HG03575 (cell line): ENCODE measurements at regions not wholly inside any gene's neighbourhood (a gene's known extent, or its start where the extent isn't known, plus 50 kb on each side); places are given as distances from the start of the nearest gene placed in this dataset.
"Not testable (repeated sequence)": the region's sequence is repeated elsewhere in the genome, so short reads cannot be mapped to it uniquely, and the experiment has no call there.

Source experiments
- ATAC-seq: cut with Tn5 transposase; IDR thresholded peaks from one replicate; pipeline ENCODE4 v1.9.1; 2021; ENCODE audit not compliant: unreplicated experiment, insufficient number of reproducible peaks, low FRiP score; ENCODE audit errors: extremely low read depth

DNA sequence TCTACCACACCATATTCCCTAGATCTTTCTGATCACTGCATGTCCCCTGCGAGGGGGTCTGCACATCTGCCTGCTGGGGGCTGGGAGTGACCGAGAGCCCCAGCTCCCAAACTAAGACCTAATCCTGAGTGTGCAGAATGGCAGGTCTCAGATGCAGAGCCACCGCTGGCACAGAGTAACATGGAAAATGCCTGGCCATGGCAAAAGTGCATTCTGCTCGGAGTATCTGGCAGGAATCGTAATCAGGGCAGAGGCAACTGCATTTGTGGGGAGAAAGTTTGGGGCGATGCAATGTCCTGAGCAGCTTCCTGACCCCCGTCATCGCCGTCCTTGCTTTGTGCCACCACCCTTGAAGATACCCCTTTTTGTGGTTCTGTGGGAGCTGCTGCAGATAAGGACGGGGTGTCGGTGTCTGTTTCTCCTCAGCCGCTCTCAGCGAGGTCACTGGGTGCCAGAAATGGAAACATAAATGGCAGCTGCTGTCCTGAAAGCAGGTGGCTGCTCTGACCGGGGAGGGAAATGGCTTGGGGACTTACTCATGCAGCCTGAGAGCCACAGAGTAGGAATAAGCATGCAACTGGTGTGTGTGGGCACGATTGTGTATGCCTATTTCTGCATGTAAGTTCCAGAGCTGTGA lies 157.9 kb downstream of the LY86 start:
- no peak for ATAC-seq

DNA sequence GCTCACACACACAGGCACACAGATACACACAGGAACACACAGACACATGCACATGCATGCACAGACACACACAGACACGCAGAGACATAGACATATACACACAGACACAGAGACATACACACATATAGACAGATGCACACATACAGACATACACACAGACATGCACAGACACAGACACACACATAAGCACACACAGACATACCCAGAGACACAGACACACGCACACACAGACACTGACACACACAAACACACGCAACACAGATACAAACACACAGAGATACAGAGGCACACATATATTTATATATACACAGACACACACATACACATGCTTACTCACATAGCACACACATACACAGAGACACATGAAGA lies 158.4 kb downstream of the LY86 start:
- ATAC-seq, result no peak

DNA sequence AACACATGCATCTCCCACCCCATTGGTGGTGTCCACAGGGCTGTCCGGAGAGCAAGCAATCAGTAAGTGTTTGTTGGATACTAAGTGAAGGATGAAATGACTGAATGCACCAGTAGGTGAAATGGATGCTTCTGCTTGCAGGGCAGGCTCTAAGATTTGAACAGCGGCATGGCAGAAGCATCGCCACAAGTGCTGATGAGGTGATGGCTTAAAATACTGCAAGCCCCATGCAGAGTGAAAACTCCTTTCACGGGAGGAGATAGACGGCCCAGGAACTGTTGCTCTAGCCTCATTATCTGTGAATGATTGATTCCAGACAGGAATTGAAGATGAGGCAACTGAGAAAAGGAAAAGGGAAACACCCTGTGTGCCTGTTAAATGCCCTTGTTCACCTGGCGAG lies 158.9 kb downstream of the LY86 start:
- ATAC-seq, result no peak

DNA sequence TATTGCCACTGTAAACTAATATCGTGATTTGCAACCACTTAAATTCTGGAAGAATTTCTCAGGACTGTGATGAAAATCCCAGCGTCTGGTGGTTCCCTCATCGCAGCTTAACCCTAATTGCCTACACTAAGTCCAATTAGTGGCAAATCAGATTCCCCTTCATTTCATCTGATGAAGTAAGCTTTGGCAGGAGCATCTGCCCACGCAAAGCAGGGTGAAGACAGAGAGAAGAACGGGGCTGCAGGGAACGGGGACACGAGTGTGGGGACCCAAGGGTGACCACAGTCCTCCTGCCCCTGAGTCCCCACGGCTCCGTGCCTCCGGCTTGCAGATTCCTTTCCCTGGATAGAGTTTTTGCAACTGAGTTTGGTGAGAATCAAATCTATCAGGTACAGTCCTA lies 159.5 kb downstream of the LY86 start:
- ATAC-seq, result no peak

DNA sequence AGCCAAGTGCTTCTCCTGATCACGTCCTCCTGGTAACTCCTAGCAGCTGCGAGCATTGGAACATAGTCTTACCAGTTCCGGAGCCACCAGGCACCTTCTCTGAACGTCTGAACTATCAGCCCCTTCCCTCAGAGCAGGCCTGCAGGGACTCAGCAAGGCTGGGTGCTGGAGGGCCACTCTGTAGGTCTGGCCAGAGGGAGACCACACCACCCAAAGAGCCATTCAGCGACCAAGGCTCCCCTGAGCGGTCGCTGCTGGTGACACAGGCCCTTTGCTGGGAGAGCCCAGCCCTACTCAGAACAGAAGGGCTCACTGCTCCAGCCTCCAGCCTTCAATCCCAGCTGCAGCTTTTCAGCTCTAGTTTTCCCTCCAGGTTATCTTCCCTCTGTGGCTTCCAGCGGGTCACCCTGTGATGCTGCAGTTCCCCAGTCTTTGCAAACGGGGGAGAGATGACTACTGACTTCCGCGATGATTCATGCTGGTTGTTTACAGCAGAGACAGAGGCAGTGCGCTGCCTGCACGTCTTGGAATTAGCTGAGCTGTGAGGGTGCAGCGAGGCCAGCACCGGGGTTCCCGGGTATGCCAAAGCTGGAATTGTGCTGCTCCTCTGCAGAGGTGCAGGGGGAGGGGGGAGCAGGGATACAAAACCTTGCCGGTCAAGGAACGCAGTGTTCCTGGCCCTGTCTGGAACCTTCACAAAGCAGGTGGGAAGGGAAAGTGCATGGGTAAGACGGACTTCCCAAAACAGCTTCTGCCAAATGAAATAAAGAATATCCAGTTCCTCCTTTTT lies 161.4 kb downstream of the LY86 start:
- no peak for ATAC-seq

DNA sequence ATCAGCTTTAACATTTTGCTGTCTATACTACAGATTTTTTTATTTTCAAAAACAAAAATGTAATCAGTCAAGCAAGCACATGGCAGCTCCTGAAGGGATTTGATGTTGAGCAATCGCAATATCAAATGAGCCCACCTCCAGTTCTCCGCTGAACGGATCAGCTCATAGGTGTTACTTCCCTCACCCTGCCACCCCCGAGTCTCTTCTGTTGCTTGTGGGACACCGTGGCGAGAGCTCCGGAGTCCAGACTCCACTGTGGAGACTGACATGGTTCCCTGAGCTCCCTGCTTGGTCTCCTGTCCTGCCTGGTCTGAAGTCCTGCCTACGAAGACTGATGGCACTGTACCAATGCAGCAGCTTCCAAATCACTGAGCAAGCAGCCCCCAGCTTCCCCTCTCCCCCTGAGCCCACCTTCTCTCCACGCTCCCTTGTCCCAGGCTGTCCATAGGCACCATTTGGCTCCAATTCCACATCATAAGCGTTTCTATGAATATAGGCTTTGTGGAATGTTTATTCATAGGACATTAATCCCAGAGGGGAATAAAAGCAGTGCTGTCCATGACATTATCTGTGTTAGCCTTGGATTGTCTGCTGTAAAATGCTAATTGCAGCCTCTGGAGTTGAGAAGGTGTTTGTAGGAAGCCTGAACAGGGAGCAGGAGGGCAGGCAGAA lies 162.2 kb downstream of the LY86 start:
- no peak for ATAC-seq

DNA sequence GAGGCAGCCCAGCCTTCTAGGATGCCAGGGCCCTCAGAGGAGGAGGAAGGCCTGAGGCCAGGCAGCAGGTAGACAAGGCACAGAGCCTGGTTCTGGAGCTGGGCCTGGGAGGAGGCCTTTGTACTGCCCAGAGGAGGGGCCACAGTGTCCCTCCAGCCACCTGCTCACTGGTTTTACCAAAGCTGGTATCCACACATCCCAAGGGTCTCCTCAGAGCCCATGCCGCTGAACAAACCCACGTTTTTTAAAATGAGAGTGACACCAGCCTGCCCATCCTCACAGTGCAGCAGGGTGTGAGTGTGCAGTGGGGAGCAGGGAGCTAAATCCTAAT lies 162.7 kb downstream of the LY86 start:
- no peak for ATAC-seq

DNA sequence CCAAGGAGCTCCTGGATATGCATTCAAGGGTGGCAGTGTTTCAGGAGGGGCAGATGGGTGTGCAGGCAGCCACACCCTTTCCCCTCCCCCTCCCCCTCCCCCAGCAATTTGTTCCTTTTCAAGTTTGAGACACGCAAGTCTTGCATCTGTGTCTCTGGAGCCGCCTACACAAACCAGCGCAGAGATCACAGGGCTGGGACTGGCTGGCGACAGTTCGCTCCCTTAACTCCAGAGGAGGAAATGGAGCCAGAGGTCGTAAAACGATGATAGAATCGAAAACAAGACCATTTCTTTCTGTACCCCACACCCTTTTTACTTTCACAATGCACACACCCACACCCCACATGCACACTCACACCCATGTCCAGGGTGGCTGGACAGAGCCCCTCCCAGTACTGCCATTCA lies 163.1 kb downstream of the LY86 start:
- ATAC-seq, result no peak

DNA sequence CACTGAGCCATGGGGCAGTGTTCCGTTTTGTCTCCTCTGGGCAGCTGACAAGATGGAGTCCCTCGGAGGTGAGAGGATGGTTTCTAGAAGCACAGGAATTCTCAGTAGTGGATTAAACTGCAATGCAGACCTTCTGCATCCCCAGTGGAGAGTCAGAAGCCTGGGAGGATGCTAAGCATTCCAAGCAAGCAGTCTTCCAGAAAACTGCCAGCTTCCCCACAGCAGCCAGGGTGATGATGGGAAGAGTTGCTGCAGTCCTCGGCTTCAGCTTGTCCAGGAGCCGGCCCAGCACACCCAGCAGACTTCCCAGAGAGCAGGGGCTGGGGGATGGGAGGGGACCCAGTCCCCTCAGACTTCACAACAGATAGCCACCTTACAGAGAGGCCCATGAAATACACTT lies 163.6 kb downstream of the LY86 start:
- ATAC-seq, result no peak

DNA sequence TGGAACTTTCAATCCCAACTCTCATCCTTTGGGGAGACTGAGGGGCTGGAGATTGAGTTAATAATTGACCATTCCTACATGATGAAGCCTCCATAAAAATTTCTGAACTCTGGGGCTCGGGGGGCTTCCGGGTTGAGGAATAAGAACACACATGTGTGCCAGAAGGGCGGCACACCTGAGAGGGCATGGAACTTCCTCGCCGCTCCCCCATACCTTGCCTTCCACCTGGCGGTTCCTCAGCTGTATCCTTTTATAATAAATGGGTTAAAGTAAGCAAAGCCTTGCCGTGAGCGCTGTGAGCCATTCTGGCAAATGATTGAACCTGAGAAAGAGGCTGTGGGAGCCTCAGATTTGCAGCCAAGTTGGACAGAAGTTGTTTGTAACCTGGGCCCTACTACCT lies 164.8 kb downstream of the LY86 start:
- ATAC-seq, result no peak

DNA sequence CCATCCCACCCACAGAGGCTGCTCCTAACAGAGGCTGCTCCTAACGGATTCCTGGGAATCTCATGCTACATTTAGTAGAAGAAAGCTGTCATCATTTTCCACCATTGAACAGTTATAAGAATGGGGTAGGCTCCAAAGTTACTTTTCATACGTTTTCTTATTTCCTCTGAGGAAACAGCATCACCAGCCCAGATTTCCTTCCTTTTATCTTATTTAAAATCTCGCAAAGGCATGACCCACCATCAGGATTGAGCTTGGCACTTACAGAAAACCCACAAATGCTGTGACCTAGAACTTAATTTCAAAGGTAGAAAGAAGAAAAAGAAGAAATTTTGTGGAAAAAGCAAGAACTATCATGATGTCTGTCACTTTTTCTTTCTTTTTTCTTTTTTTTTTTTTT lies 168.0 kb downstream of the LY86 start:
- no peak for ATAC-seq

DNA sequence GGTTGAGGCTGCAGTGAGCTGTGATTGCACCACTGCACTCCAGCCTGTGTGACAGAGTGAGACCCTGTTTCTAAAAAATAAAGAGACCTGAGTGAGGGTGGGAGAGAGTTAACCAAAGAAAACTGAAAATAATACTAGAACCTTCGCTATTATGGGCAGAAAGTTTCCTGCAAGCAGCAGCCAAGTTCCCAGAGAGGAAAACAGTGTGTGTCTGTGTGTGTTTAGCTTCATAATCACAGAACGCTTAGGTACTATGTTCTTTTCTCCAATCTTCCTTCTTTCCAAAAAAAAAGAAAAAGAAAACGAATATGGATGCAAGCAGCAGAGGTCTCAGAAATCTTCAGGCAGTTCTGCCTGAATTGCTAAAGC lies 170.0 kb downstream of the LY86 start:
- ATAC-seq, result no peak

DNA sequence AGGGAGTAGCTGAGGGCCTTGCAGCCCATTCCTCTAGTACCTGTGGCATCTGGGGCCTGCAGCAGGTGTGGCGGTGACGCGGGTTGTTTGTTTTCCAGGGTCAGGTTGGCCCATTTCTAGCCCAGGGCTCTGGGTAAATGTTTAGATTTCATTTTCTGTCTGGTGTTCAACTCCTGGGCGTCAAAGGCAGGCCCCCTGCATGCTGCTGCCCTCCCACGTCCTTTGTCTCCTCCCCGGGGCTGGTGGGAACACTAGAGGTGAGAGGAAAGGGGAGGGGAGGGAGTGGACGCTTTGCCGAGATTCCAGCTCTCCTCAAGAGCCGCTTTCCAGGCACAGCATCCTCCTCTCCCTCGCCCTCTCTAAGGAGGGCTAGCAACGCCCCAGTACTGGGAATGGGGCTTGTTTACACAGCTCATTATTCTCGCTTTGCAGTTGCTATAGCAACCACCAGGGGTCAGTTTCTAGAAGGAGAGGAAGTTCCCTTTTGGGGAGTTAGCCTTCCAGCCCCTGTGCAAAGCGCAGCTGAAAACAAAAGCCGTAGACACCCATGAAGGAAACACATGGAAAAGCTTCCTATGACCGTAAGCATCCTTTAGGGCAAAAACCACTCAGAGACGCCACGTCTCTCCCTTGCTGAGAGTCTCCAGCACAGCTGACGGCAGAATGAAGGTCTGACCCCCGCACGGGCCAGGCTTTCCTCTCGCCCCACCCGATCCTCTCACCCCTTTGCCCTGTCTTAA lies 170.6 kb downstream of the LY86 start:
- ATAC-seq, result no peak

DNA sequence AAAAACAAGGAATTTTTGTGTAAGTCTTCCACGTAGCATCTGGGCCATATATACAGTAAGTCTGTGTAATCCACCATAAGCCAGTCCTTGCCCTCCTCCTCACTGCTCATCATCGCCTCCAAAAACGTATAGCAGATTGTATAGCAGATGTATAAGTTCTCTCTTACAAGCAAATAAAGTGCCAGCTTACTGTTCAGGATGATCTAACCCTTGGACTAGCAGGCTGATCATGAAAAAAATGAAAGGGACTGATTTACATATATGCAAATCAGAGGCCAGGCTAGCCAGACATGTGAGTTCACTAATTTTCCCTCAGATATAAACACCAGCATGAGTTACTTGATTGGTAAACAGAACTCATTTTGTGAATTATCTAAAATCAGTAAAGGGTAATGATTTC lies 171.5 kb downstream of the LY86 start:
- no peak for ATAC-seq

DNA sequence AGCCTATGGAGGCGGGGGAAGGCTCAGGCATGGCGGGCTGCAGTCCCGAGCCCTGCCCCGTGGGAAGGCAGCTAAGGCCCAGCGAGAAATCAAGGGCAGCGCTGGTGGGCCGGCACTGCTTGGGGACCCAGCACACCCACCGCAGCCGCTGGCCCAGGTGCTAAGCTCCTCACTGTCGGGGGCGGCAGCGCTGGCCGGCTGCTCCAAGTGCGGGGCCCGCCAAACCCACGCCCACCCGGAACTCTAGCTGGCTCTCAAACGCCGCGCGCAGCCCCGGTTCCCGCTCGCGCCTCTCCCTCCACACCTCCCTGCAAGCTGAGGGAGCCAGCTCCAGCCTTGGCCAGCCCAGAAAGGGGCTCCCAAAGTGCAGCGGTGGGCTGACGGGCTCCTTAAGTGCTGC lies 174.0 kb downstream of the LY86 start:
- ATAC-seq, result not testable (repeated sequence)

DNA sequence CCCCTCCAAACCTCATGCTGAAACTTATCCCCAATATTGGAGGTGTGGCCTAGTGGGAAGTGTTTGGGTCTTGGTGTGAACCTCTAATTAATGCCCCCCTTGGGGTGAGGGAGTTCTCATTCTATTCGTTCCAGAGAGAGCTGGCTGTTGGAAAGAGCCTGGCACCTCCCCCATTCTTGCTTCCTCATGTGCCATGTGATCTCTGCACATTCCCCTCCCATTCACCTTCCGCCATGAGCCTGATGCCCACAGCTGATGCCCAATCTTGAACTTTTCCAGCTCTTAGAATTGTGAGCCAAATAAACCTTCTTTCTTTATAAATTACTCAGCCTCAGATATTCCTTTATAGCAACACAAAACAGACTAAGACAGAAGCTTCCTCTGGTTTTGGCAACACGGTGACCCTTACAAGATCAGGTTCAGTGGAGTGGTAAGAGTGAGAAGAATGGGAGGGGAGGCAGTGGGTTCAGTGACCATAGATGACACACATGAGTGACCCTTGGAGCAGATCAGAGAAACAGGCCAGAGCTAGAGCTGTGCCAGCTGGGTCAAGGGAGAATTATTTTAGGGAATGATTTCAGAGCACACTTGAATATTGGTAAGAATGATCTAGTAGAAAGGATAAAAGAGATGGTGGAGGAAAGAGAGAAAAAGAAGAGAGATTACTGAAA lies 176.4 kb downstream of the LY86 start:
- ATAC-seq, result no peak

DNA sequence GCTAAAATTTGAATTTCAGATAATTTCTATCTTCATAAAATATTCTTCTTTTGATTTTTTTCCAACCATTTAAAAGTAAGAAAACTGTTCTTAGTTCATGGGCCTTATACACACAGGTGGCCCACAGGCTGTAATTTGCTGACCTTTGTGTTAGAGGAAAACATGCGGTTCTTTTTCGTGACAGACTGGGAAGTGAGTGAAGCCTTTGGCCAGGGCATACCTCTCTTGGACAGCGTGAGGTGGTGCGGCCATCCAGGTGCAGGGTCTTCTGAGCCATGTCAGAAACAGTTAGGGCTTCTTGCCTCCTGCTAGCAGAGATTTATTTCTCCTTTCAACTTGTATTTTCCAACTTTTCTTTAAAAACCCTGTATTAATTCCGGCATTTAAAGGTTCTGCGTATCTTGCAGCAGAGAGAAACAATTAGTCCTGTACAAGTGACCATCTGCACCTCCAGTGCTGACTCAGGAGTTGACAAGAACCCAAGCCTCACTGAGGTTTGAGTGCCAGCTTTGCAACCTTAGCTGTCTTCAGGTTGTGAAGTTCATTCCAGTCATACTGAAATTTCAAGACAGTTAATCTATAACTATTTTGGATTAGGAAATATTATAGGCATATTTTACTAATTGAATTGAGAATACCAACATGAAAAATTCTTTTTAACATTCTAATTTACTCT lies 177.8 kb downstream of the LY86 start:
- no peak for ATAC-seq

DNA sequence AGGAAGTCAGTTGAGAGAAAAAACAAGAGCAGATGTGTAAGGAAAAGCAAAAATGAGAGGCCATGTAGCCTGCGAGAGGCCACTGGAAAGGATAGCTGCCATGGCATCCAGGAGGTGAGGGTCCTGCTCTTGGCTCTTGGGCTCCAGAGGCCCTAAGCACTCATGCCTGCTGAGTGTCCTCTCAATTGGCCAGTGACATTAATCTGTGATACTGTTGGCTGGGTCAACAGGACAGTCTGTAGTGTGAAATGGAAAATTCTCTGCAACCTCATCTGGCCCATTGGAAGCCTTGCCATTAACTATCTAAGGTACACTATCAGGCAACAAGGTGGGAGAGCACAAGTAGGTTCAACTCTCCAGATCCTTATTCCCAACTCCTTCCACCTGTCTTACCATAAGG lies 180.9 kb downstream of the LY86 start:
- ATAC-seq, result no peak
